Neural progenitor cell (in vitro differentiated cells): ENCODE measurements at regions not wholly inside any gene's neighbourhood (a gene's known extent, or its start where the extent isn't known, plus 50 kb on each side); places are given as distances from the start of the nearest gene placed in this dataset.

ENCODE experiments used
- EZH2 ChIP-seq: fragments of 200-600 bp; sonication (generic); IDR thresholded peaks from 2 replicates; pipeline ENCODE4 v1.6.1; 2017; ENCODE audit warnings: antibody characterized with exemption, mild to moderate bottlenecking, moderate library complexity
- EZH2phosphoT487 ChIP-seq: fragments of 200-600 bp; sonication (generic); IDR thresholded peaks from 2 replicates; pipeline ENCODE4 v1.6.1; 2017; ENCODE audit warnings: antibody characterized with exemption
- TF ChIP-seq, protein P1 (sequence below): fragments of 200-600 bp; sonication (generic); IDR thresholded peaks from 2 replicates; pipeline ENCODE4 v1.5.1; 2017; ENCODE audit warnings: antibody characterized with exemption, mild to moderate bottlenecking

DNA sequence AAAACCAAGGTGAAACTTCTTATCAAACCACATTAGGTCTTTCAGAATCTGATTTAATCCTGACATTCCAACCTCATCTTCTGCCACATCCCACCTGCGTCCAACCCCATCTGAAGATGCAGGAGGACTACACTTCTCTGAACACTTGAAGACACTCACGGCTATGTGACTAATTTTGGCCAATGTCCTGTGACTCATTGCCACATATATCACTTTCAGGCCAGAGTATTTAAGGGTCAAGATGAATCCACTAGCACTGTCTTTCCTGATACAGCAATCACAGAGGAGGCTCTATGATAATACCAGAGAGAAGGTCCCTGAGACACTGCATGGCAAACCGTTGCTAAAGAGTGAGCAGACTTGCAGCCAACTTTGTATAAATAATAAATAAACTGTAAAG is 323.4 kb downstream of the NR2F1-AS1 start:
- TF ChIP-seq, protein P1, sequence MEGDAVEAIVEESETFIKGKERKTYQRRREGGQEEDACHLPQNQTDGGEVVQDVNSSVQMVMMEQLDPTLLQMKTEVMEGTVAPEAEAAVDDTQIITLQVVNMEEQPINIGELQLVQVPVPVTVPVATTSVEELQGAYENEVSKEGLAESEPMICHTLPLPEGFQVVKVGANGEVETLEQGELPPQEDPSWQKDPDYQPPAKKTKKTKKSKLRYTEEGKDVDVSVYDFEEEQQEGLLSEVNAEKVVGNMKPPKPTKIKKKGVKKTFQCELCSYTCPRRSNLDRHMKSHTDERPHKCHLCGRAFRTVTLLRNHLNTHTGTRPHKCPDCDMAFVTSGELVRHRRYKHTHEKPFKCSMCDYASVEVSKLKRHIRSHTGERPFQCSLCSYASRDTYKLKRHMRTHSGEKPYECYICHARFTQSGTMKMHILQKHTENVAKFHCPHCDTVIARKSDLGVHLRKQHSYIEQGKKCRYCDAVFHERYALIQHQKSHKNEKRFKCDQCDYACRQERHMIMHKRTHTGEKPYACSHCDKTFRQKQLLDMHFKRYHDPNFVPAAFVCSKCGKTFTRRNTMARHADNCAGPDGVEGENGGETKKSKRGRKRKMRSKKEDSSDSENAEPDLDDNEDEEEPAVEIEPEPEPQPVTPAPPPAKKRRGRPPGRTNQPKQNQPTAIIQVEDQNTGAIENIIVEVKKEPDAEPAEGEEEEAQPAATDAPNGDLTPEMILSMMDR, result no peak
- TF ChIP-seq EZH2 (no peak), EZH2phosphoT487 (no peak)
